ENCODE measurements at regions not wholly inside any gene's neighbourhood (a gene's known extent, or its start where the extent isn't known, plus 50 kb on each side); places are given as distances from the start of the nearest gene placed in this dataset.
"Not testable (repeated sequence)": the region's sequence is repeated elsewhere in the genome, so short reads cannot be mapped to it uniquely, and the experiment has no call there.

GRCh38 chr6:141254336-141254735 is 878.4 kb upstream of the GJE1 start:
- DNase-seq (ENCODE audit: low read depth, low spot score): no peak

- DNase-seq (ENCODE audit: low read depth, low spot score): no peak
Measured at GRCh38 chr6:141252828-141253608, 879.7 kb upstream of the GJE1 start.

DNA sequence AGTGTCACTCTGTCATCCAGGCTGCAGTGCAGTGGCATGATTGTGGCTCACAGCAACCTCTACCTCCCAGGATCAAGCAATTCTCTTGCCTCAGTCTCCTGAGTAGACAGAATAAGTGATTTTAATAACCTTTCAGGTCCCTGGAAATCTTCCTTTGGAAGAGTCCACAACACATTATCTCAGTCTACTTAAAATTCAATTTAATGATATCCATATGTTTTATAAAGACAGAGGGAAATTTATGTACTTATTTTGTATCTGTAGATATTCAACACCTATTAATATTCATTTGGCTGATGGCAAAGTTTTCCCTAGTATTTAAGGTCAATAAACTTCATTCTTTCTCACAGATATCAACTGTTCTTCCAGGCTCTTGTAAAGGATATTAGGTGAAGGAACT is 881.4 kb upstream of the GJE1 start:
- no peak for DNase-seq (ENCODE audit: low read depth, low spot score)

- DNase-seq (ENCODE audit: low read depth, low spot score): no peak
Measured at GRCh38 chr6:141248021-141248799, 884.5 kb upstream of the GJE1 start.

DNA sequence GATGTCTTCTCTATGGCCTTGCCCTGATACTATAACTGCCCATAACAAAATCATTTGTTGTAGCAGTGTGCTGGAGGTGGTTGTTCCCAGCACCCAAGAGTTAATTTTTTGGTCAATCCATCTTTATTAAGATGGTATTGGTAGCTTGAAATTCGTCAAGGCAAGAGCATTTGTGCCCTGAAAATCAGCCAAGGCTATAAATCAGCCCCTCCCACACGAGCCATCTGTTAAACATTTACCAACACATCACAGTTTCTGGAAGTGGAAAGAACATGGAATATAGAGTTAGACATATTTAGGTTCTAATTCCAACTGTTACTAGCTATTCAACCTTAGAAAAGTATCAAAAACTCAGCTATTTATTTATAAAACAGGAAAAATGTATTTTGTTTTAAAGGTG is 888.4 kb upstream of the GJE1 start:
- DNase-seq (ENCODE audit: low read depth, low spot score): no peak

DNA sequence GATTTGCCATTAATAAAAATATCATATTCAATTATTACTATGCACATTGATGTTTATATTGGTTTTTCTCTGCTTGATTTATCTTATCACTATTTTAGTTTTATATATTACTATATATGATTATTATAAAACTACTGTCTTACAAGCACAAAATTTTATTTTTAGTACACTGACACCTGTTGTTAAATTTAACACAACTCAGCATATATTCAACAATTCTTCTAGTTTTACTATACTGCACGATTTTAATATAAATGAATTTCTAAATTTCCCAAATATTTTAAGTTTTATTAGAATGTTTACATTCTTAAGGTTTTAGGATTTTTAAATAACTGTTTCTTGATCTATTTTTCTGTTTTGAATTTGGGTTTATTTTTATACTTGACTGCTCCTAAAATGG is 889.8 kb upstream of the GJE1 start:
- no peak for DNase-seq (ENCODE audit: low read depth, low spot score)

GRCh38 chr6:141229296-141229695 is 903.4 kb upstream of the GJE1 start:
- DNase-seq (ENCODE audit: low read depth, low spot score): no peak

GRCh38 chr6:141218583-141218982 is 914.1 kb upstream of the GJE1 start:
- DNase-seq (ENCODE audit: low read depth, low spot score): no peak

DNA sequence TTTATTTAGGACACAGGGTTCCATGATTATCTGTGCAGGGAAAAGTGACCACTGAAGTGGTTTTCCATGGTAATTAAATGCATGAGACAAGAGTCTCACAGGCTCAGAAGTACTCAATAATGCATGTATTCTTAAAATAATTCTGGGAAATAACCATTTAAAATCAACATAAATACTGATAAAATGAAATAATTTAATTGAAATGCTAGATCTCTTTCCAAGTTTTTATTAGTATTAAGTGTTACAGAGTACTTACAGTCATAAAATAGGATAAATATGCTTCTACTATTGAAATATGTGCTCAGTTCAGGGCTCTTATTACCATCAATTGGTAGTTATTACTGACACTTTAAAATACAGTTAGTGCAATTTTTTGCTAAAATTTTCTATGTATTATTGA is 916.0 kb upstream of the GJE1 start:
- no peak for DNase-seq (ENCODE audit: low read depth, low spot score)

GRCh38 chr6:141212296-141212695 is 920.4 kb upstream of the GJE1 start:
- DNase-seq (ENCODE audit: low read depth, low spot score): no peak

- no peak for DNase-seq (ENCODE audit: low read depth, low spot score)
Measured at GRCh38 chr6:141211845-141212244, 920.9 kb upstream of the GJE1 start.

DNA sequence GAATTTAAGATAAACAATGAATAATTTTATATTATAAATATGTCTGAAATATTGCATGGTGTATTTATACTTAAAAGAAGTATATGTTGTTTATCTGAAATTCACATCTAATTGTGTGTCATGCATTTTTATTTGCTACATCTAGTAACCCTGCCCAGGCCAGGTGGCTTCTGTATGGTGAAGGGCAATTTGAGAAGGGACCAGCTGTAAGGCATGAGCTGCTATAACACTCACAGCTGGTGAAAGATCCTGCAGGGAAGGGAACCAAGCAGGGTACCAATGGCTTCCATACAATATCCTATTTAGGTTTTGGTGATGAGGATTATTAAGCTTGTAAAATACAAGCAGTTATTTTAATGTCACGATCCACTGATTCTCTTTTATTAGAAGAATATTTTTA is 921.8 kb upstream of the GJE1 start:
- no peak for DNase-seq (ENCODE audit: low read depth, low spot score)

- no peak for DNase-seq (ENCODE audit: low read depth, low spot score)
Measured at GRCh38 chr6:141209890-141210289, 922.8 kb upstream of the GJE1 start.

GRCh38 chr6:141208101-141208500 is 924.6 kb upstream of the GJE1 start:
- DNase-seq (ENCODE audit: low read depth, low spot score): no peak

GRCh38 chr6:141203902-141204575 is 928.7 kb upstream of the GJE1 start:
- no peak for DNase-seq (ENCODE audit: low read depth, low spot score)

DNA sequence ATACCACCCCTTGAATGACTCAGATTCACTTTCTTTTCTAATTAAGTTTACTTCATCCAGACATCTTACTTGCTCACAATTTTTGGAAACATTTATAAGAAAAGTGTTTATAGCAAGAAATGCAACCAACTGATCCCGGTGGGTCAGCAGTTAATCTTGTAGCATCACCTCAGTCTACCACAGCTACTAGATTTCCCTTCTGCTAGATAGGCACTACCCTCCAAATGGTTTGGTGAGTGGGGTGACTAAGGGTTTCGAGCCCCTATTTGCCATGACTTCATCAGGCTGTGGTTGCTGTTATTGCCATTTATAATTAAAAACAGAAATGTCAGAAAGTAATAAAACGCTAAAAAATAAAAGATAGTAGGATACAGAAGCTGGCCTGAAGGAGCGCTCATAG is 930.1 kb upstream of the GJE1 start:
- DNase-seq (ENCODE audit: low read depth, low spot score): no peak

DNA sequence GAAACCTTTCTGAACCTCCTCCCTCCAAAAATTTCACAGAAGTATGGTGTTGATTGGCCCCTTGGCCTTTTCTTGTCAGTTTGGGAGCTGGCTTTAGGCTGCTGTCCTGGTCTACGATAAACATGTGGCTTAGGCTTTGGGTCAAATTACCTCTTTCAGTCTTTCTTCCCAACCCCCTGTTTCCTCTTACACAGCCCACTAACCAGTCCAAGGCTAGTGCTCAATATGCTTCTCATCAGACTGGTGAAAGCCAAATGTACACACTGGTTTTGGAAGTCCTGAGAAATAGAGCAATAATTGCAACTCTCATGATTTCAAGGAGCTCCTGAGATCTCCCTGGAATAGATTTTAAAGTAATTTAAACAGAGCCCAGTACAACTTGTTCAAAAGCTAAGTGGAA is 933.7 kb upstream of the GJE1 start:
- no peak for DNase-seq (ENCODE audit: low read depth, low spot score)

GRCh38 chr6:141195251-141195832 is 937.4 kb upstream of the GJE1 start:
- DNase-seq (ENCODE audit: low read depth, low spot score): no peak

DNA sequence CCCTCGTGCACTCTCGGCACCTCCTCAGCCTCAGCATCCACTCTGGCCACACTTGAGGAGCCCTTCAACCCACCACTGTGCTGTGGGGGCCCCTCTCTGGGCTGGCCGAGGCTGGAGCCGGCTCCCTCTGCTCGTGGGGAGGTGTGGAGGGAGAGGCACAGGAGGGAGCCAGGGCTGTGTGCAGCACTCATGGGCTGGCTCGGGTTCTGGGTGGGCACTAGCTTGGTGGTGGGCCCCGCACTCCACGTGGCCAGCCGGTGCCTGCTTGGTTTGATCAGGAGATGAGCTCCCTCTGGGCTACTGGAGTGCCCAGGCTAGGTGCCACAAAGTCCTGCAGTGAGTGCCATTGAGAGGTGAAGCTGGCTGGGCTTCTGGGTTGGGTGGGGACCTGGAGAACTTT is 949.4 kb upstream of the GJE1 start:
- DNase-seq (ENCODE audit: low read depth, low spot score): no peak

DNA sequence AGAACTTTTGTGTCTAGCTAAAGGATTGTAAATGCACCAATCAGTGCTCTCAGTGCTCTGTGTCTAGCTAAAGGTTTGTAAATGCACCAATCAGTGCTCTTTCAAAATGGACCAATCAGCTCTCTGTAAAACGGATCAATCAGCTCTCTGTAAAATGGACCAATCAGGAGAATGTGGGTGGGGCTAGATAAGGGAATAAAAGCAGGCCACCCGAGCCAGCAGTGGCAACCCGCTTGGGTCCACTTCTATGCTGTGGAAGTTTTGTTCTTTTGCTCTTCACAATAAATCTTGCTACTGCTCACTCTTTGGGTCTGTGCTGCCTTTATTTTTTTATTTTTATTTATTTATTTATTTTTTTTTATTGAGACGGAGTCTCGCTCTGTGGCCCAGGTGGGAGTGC is 957.3 kb upstream of the GJE1 start:
- DNase-seq (ENCODE audit: low read depth, low spot score): not testable (repeated sequence)

DNA sequence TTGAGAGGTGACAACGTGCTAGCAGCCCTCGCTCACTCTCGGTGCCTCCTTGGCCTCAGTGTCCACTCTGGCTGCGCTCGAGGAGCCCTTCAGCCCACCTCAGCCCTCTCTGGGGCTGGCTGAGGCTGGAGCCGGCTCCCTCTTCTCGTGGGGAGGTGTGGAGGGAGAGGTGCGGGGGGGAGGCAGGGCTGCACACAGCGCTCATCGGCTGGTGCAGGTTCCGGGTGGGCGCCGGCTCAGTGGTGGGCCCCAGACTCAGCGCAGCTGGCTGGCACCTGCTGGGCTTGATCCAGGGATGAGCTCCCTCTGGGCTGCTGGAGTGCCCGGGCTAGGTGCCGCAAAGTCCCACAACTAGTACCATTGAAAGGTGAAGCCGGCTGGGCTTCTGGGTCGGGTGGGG is 957.8 kb upstream of the GJE1 start:
- no peak for DNase-seq (ENCODE audit: low read depth, low spot score)

DNA sequence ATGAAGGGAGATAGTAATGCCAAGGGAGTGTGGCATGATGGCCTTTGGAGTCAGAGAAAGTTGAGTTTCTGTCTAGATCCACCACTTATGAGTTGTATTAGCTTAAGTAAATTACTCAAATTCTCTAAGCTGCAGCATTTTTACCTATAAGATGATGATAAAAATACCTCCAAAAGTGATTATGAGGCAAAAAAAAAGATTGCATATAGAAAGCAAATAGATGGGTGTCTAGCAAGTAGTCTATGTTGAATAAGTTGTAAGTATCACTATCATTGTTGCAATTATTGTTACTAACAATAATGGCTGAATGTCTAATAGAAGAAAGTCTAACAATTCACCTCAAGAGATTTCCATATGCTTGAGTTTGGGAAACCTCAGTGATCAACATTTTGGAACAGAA is 959.2 kb upstream of the GJE1 start:
- DNase-seq (ENCODE audit: low read depth, low spot score): no peak
